GM18951 (cell line): ENCODE measurements at regions not wholly inside any gene's neighbourhood (a gene's known extent, or its start where the extent isn't known, plus 50 kb on each side); places are given as distances from the start of the nearest gene placed in this dataset.
"Not testable (repeated sequence)": the region's sequence is repeated elsewhere in the genome, so short reads cannot be mapped to it uniquely, and the experiment has no call there.

ENCODE experiments used
- POLR2A ChIP-seq: IDR thresholded peaks from 4 replicates; pipeline ENCODE4 v1.6.1; 2011; ENCODE audit warnings: mild to moderate bottlenecking; ENCODE audit not compliant: insufficient read length, insufficient read depth; ENCODE audit errors: extremely low read depth
- in situ Hi-C: fragments of 300-500 bp; cut with MboI; formaldehyde crosslinking; loops from one replicate; pipeline ENCODE4 v1.12.0; 2022; ENCODE audit warnings: low sequenced_read_pairs, mixed read lengths, inconsistent platforms; ENCODE audit not compliant: unreplicated experiment

GRCh38 chr12:88816201-88816600 lies 235.9 kb upstream of the KITLG start:
- TF ChIP-seq POLR2A, result no peak
- in situ Hi-C loops, result no loop called here

- in situ Hi-C loops, result no loop called here
- TF ChIP-seq POLR2A, result no peak
Observed at GRCh38 chr12:88814779-88815178, 234.5 kb upstream of the KITLG start.

DNA sequence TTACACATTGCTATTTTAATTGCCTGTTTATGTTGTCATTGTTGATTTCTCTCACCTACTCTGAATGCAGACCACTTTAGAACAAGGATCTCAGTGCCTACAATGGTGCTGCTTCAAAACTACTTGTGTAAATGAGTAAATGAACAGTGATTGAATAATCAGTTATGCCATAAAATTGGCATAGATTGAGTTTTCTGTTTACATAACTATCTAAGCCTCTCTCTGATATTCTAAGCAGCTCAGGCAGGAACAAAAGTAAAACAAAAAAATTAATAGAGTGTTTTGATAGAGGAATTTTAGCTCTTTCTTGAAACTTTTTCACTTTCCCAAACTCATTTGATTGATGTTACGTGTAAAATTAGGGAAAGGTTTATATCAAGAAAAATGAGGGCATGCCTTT lies 232.3 kb upstream of the KITLG start:
- TF ChIP-seq POLR2A, result no peak
- in situ Hi-C loops, result no loop called here

- no peak for TF ChIP-seq POLR2A
- in situ Hi-C loops, result no loop called here
Observed at GRCh38 chr12:88810806-88811205, 230.5 kb upstream of the KITLG start.

DNA sequence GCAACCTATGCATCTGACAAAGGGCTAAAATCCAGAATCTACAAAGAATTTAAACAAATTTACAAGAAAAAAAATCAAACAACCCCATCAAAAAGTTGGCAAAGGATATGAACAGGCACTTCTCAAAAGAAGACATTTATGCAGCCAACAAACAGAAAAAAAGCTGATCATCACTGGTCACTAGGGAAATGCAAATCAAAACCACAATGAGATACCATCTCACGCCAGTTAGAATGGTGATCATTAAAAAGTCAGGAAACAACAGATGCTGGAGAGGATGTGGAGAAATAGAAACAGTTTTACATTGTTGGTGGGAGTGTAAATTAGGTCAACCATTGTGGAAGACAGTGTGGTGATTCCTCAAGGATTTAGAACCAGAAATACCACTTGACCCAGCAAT lies 229.6 kb upstream of the KITLG start:
- in situ Hi-C loops, result not testable (repeated sequence)

GRCh38 chr12:88805692-88806091 lies 225.4 kb upstream of the KITLG start:
- in situ Hi-C loops, result no loop called here
- no peak for TF ChIP-seq POLR2A

DNA sequence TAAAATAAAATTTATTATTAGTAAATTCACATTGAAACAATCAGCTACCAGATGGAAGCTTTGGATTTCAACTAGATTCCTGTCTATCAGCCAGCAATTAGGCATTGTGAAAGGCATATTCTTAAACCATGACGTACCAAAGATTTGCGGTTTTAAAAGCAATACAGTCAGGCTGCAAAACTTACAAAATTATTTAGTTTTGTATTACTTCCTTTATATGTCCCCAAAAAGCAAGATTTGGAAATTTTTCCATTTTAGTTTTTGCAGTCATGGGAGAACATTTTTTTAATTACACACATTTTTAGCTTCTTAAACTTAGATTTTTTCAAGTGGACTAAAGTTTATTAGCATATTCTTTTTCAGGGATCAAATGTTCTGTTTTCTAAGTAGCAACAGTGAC lies 225.0 kb upstream of the KITLG start:
- in situ Hi-C loops, result no loop called here
- no peak for TF ChIP-seq POLR2A

DNA sequence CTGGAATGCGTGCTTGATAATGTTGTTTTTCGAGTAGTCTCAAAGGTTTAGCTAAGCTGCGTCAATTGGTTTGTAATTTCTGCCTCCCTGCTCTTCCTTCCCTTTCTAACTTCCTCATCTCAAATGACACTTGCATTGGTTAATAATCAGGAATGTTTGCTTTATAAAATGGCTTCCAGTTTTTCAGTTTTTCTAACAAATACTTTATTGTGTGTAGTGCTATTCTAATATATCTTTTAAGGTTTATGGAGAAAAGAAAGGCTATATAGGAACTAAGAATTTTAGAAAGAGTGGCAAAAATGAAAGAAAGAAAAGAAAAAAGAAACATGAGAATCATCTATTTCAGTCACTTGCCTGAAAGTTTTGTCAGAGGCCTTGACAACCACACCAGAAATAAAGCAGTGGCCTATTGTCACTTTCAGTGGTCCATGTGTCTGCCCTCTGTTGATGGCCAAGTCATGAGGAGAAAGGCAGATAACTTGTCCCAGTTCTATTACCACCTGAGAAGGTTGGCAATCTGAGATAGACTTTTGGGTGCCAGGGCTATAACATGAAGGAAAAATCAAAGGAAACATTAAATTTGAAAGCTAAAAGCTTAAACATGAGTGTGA lies 221.9 kb upstream of the KITLG start:
- TF ChIP-seq POLR2A, result no peak
- in situ Hi-C loops, result no loop called here

DNA sequence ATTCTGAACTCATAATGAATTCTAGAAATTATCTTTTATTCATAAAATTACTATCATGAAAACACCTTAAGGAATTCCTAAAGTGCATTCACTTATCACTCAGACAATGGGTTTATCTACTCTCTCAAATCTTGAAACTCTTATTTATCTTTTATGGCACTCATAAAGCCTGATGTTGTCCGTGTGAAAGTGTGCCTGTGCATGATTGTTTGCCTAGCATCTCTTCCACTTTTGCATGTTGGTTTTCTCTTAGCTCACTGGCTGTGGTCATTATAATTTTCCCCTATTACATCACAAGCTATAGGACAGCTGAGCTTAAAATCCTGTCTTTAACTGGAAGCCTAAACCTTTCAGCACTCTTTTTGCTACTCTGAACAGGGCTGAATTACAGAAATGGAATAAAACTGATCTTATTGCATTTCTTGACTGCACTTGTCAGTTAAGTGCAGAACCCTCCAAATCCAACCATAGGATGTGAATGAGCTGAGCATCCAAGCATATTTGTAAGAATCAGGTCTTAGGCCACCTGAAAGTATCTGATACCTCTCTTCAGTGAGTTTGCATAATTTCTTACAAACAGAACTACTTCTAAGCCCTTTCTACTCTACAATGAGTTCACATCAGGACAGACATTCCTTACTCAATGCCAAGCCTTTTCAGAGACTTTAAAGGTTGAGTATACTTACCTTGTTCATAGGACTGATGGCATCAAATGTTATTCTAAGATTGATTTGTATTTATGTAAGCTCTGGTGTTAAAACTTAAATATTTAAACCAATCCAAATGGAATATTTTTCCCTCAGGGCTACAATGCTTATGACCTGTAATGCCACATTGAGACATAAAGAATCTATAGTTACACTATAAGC lies 221.2 kb upstream of the KITLG start:
- TF ChIP-seq POLR2A, result no peak
- in situ Hi-C loops, result no loop called here

DNA sequence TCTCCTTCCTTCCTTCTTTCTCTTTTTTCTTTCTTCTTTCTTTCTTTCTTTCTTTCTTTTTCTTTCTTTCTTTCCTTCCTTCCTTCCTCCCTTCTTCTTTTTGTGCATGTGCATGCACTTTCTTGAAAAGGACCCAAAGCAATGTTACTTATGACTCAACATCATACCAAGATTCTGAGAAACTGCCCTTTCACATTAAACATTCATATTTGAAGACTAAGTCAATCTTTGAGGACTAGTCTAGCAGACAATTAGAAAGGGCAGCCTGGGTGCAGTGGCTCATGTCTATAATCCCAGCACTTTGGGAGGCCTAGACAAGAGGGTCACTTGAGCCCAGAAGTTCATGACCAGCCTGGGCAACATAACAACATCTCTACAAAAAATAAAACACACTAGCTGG lies 212.8 kb upstream of the KITLG start:
- TF ChIP-seq POLR2A, result no peak
- in situ Hi-C loops, result no loop called here

- in situ Hi-C loops, result no loop called here
- no peak for TF ChIP-seq POLR2A
Observed at GRCh38 chr12:88790231-88790630, 210.0 kb upstream of the KITLG start.

GRCh38 chr12:88784166-88784565 lies 203.9 kb upstream of the KITLG start:
- TF ChIP-seq POLR2A, result no peak
- in situ Hi-C loops, result no loop called here

- TF ChIP-seq POLR2A, result no peak
- in situ Hi-C loops, result no loop called here
Observed at GRCh38 chr12:88782351-88782750, 202.1 kb upstream of the KITLG start.

DNA sequence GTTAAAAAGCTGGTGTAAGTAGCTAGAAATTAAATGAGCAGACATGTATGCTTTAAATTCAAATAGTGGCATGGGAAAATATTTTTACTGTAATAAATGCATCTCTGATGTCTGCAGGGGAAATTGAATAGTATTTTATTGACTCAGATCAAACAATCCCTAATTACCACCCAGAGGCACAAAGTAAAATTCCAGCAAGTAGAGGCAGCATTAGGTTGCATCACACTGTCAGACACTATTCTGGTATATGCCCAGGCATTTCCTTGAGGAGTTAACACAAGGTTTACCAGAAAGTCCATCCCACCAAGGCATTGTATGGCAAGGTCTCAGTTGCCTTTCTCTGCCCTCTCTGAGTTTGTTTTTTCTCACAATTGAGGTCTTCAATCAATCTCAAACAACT lies 201.6 kb upstream of the KITLG start:
- TF ChIP-seq POLR2A, result no peak
- in situ Hi-C loops, result no loop called here

DNA sequence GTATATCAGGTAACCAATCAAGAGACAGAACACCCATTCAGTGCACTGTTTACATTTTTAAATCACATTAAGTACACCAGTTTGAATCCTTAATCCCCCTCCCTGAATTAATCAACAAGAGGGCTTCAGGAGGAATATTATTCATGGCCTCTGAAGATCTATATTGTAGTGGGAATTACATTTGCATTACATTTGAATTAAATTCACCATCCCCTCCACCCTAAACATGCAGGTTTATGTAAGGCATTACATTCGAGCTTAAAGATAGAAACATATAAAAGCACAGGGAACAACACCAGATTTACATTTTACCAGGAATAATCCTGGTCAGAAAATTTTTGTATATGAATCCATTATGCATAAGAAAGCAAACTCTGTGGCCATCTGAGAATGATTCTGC lies 197.8 kb upstream of the KITLG start:
- in situ Hi-C loops, result no loop called here
- no peak for TF ChIP-seq POLR2A

DNA sequence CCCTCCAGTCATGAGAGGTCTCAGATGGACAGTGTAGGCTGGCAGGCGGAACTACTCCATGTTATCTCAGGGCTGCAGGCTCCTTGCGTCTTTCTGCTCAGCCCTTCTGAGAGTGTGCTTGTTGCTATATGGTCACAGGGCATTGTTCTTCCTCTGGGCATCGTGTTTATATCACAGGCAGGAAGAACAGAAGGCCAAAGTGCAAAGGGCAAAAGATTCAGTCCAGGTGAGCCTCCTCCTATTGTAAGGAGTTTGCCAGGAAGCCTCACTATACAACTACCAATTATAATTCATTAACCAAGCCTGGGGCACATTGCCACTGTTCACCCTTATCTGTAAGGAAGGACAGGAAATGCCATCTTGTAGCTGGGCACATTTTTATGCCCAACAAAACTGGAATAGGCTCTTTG lies 195.5 kb upstream of the KITLG start:
- in situ Hi-C loops, result no loop called here
- TF ChIP-seq POLR2A, result no peak
